DND-41 (cell line): ENCODE measurements at regions not wholly inside any gene's neighbourhood (a gene's known extent, or its start where the extent isn't known, plus 50 kb on each side); places are given as distances from the start of the nearest gene placed in this dataset.

ENCODE experiments used
- CTCF ChIP-seq: IDR thresholded peaks from 2 replicates; pipeline ENCODE4 v1.5.1; 2012; ENCODE audit warnings: borderline replicate concordance, low read length, moderate library complexity, mild to moderate bottlenecking; ENCODE audit not compliant: poor library complexity, severe bottlenecking; ENCODE audit errors: extremely low read depth
- EZH2 ChIP-seq: IDR thresholded peaks from 3 replicates; pipeline ENCODE4 v1.6.1; 2012; ENCODE audit warnings: borderline replicate concordance, low read depth, mild to moderate bottlenecking, moderate library complexity, low read length, inconsistent platforms; ENCODE audit not compliant: severe bottlenecking

- TF ChIP-seq CTCF (no peak), EZH2 (no peak)
Measured at GRCh38 chr6:91185072-91185471, 598.2 kb upstream of the MAP3K7 start.
